Endothelial cell of umbilical vein (primary cell): ENCODE measurements at regions not wholly inside any gene's neighbourhood (a gene's known extent, or its start where the extent isn't known, plus 50 kb on each side); places are given as distances from the start of the nearest gene placed in this dataset.

Source experiments
- BruUV-seq: library from RNA; stranded (reverse); fragments of 400-500 nt; replicated peaks from 2 replicates; lab custom pipeline; 2021; lab: Mats Ljungman, UMichigan
- CTCF ChIA-PET: fragments of 300-600, 350-600 bp; sonication (Branson Sonifier 250); formaldehyde crosslinking; loops from one replicate; lab custom pipeline; 2021; ENCODE audit warnings: antibody characterized with exemption, inconsistent platforms; lab: Charles Lee
- POLR2A ChIA-PET: fragments of 300-600, 350-600 bp; sonication (Branson Sonifier 250); formaldehyde crosslinking; loops from one replicate; lab custom pipeline; 2021; ENCODE audit warnings: antibody characterized with exemption, inconsistent platforms; lab: Charles Lee
- DNase-seq: peaks from one replicate; pipeline ENCODE4 v3.0.0-alpha.2; 2011; ENCODE audit warnings: low read depth, low spot score
- FAIRE-seq: peaks from 2 replicates; lab custom pipeline; 2011; peaks lifted over from hg19 to GRCh38; lab: Jason Lieb, UNC
- H2AFZ ChIP-seq: 2 replicates; pipeline ENCODE4 v1.6.0; 2012; ENCODE audit warnings: low read depth, low read length, control low read depth, inconsistent platforms
- H3K27ac ChIP-seq: 2 replicates; pipeline ENCODE4 v1.5.1; 2011; ENCODE audit warnings: low read depth, mild to moderate bottlenecking, control low read depth, low read length, moderate library complexity; ENCODE audit not compliant: insufficient read depth
- H3K27me3 ChIP-seq, 2 experiments: 2 replicates each; pipeline versions ENCODE4 v1.6.0 to v1.6.1; 2011; ENCODE audit warnings: low read length in 2 of 2, mixed read lengths in 1 of 2; ENCODE audit not compliant: control insufficient read depth in 2 of 2, insufficient read depth in 2 of 2
- H3K36me3 ChIP-seq, 2 experiments: 2 replicates in 1 of 2; 3 replicates in 1 of 2; pipeline ENCODE4 v1.5.1; 2011; ENCODE audit warnings: low read length in 2 of 2, mild to moderate bottlenecking in 1 of 2, moderate library complexity in 1 of 2; ENCODE audit not compliant: control insufficient read depth in 2 of 2, insufficient read depth in 2 of 2; ENCODE audit errors: extremely low read depth in 1 of 2
- H3K4me1 ChIP-seq: 3 replicates; pipeline ENCODE4 v1.5.1; 2011; ENCODE audit warnings: mild to moderate bottlenecking, low read length; ENCODE audit not compliant: control insufficient read depth, insufficient read depth; ENCODE audit errors: extremely low read depth
- H3K4me2 ChIP-seq: 2 replicates; pipeline ENCODE4 v1.6.1; 2011; ENCODE audit warnings: low read length, control low read depth, mixed read lengths; ENCODE audit not compliant: insufficient read depth
- H3K4me3 ChIP-seq, 3 experiments: fragments of 200-600 bp in 1 of 3; sonication (generic), shearing (Covaris generic) in 1 of 3; replicated peaks in 1 of 3; 2 replicates each; pipeline ENCODE4 v1.5.1; 2011 to 2016; ENCODE audit warnings: control low read depth in 3 of 3, low read length in 3 of 3, mild to moderate bottlenecking in 2 of 3, inconsistent platforms in 1 of 3, low read depth in 1 of 3, moderate library complexity in 1 of 3; ENCODE audit not compliant: insufficient read depth in 1 of 3
- H3K79me2 ChIP-seq: 2 replicates; pipeline ENCODE4 v1.6.0; 2012; ENCODE audit warnings: low read length, inconsistent platforms; ENCODE audit not compliant: control insufficient read depth, insufficient read depth
- H3K9ac ChIP-seq: replicated peaks from 2 replicates; pipeline ENCODE3; 2011; ENCODE audit warnings: low read length, control low read depth; ENCODE audit not compliant: insufficient read depth; ENCODE audit errors: extremely low read depth
- H3K9me1 ChIP-seq: replicated peaks from 3 replicates; pipeline ENCODE4 v1.6.0; 2011; ENCODE audit warnings: mild to moderate bottlenecking, low read length; ENCODE audit not compliant: control insufficient read depth, insufficient read depth; ENCODE audit errors: extremely low read depth
- H3K9me3 ChIP-seq: replicated peaks from 2 replicates; pipeline ENCODE4 v1.5.1; 2012; ENCODE audit warnings: low read length, inconsistent platforms; ENCODE audit not compliant: control insufficient read depth, insufficient read depth
- H4K20me1 ChIP-seq: replicated peaks from 2 replicates; pipeline ENCODE3; 2011; ENCODE audit warnings: mild to moderate bottlenecking, low read length; ENCODE audit not compliant: control insufficient read depth, insufficient read depth; ENCODE audit errors: extremely low read depth
- CTCF ChIP-seq, 2 donors: IDR thresholded peaks; 1 replicate in 1 of 2; 2 replicates in 1 of 2; pipeline ENCODE4 v1.5.1; 2011; ENCODE audit warnings: low read length in 2 of 2, mild to moderate bottlenecking in 2 of 2, moderate library complexity in 2 of 2, control low read depth in 1 of 2, inconsistent platforms in 1 of 2, low read depth in 1 of 2; ENCODE audit not compliant: insufficient read depth in 1 of 2; ENCODE audit errors: extremely low read depth in 1 of 2
- EZH2 ChIP-seq: IDR thresholded peaks from 2 replicates; pipeline ENCODE4 v1.6.1; 2012; ENCODE audit warnings: borderline replicate concordance, low read depth, mild to moderate bottlenecking, moderate library complexity, low read length, inconsistent platforms; ENCODE audit not compliant: severe bottlenecking
- FOS ChIP-seq: IDR thresholded peaks from 2 replicates; pipeline ENCODE4 v1.6.1; 2011; ENCODE audit warnings: mild to moderate bottlenecking, low read length, moderate library complexity, borderline replicate concordance; ENCODE audit not compliant: insufficient read depth
- JUN ChIP-seq: IDR thresholded peaks from 2 replicates; pipeline ENCODE4 v1.6.1; 2011; ENCODE audit warnings: borderline replicate concordance, low read depth; ENCODE audit not compliant: insufficient read length, insufficient read depth
- POLR2A ChIP-seq: IDR thresholded peaks from 2 replicates; pipeline ENCODE4 v1.6.1; 2012; ENCODE audit warnings: low read depth, mild to moderate bottlenecking, control low read depth, low read length
- POLR2AphosphoS5 ChIP-seq: IDR thresholded peaks from 2 replicates; pipeline ENCODE4 v1.6.1; 2012; ENCODE audit warnings: low read depth, mild to moderate bottlenecking, control low read depth, low read length, moderate library complexity; ENCODE audit not compliant: insufficient read depth
- dilution Hi-C: fragments of 300-500 bp; cut with MboI; formaldehyde crosslinking; loops from one replicate; pipeline ENCODE4 v1.15.0; 2019; ENCODE audit warnings: low sequenced_read_pairs; ENCODE audit not compliant: extremely low pct_ligation_motif_present
- intact Hi-C: fragments of 100-400 bp; cut with micrococcal nuclease; formaldehyde crosslinking; loops from one replicate; pipeline ENCODE4 v1.10.0; 2022

- Histone ChIP-seq H4K20me1 (no peaks in the 10 kb centered on the region), H3K27me3 (peaks cover 2 to 3% of the 10 kb centered on the region in 2 experiments), H3K4me2 (no peak overlapping the region), H2AFZ (no peak overlapping the region), H3K9me1 (no peaks in the 10 kb centered on the region), H3K4me3 (no peak overlapping the region), H3K79me2 (no peaks in the 10 kb centered on the region), H3K4me1 (no peaks in the 10 kb centered on the region), H3K9me3 (no peaks in the 10 kb centered on the region), H3K36me3 (no peaks in the 10 kb centered on the region), H3K9ac (no peak overlapping the region), H3K27ac (no peak overlapping the region)
- intact Hi-C loops (no loop called here), dilution Hi-C loops (no loop called here)
- CTCF ChIA-PET, result interaction anchor here (1.6 to 3.6 kb wide), 3 partner anchors 45 to 163 kb away, joined by 4 to 15 read pairs (median 15); no protein-coding TSS in a partner anchor
- POLR2A ChIA-PET, result no interaction called here
- BruUV-seq, result no TSS peak
- DNase-seq, result no peak
- no peak for FAIRE-seq
- TF ChIP-seq JUN (no peak), EZH2 (no peak), POLR2AphosphoS5 (no peak), FOS (no peak), POLR2A (no peak), CTCF (IDR thresholded peaks at IDR 0.05; ENCODE audit: extremely low read depth in 1 of 2, insufficient read depth in 1 of 2, low read depth in 1 of 2, low read length in 2 of 2) (no peak)
Observed at GRCh38 chr21:36584980-36585940, 105.3 kb upstream of the CLDN14 start.
